ENCODE measurements at regions not wholly inside any gene's neighbourhood (a gene's known extent, or its start where the extent isn't known, plus 50 kb on each side); places are given as distances from the start of the nearest gene placed in this dataset.

DNA sequence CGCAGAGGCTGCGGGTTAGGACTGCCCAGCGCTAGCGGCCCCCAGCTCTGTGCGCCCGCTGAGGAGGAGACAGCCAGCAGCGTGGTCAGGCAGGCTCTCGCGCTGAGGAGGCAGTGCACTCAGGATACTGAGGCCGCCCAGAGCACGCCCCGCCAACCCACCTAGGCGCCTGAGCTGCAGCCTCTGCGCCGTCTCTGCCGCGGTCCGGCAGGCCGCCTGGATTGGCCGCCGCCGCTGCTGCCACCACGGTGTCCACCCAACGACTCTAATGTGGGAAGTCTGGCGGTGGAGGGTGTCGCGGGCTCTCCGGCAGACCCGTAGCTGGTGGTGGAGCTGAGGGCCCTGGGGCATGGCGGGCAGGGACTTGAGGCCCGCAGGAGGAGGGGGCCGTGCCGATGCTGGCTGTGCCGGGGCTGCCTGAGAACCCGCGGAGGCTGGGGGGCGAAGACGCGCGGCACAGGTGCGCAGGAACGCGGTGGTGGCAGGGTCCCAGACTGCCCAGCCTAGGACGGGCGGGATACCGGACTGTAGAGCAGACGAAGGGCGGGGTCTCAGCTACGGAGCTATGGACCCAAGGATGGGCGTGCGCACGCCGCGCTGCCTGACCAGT is 69.9 kb downstream of the ASCL4 start:
- no peak for TF ChIP-seq EZH2 (IDR thresholded peaks at IDR 0.05; ENCODE audit: insufficient read depth, poor library complexity, severe bottlenecking)
- TF ChIP-seq EZH2phosphoT487 (IDR thresholded peaks at IDR 0.05; ENCODE audit: insufficient read depth, low read depth), result no peak

Measured in GM23248 (cell line).